ENCODE measurements at regions not wholly inside any gene's neighbourhood (a gene's known extent, or its start where the extent isn't known, plus 50 kb on each side); places are given as distances from the start of the nearest gene placed in this dataset.
A peak's percentile ranks its signal among the peaks of the same experiment; 100 is the strongest.
"Not testable (repeated sequence)": the region's sequence is repeated elsewhere in the genome, so short reads cannot be mapped to it uniquely, and the experiment has no call there.

DNA sequence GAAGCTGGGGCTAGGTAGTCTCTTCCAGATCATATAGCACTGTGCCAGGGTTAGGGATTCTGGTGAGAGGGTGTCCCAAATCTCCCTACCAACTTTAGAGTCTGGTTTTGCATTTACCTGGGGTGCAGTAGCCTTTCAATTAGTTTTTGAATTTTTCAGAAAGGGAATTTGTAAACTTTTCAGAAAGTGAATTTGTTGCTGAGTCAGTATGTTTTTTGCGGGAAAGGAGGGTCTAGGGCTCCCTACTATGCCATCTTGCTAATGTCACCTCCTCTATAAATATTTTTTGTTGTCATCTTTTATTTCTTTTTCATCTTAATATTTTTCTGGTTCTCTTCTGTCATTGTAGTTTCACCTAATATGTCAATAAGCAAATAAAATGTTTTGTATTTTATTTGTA lies 95.8 kb upstream of the FAM98A start:
- Histone ChIP-seq H3K27ac (ENCODE audit: low read length) (no peak overlapping the region), H3K27me3 (ENCODE audit: control insufficient read depth, insufficient read depth) (no peaks in the 10 kb centered on the region), H3K4me3 (ENCODE audit: low read length) (no peak overlapping the region), H3K9me3 (ENCODE audit: control insufficient read depth, low read length) (no peaks in the 10 kb centered on the region), H3K4me1 (ENCODE audit: control insufficient read depth, insufficient read depth, low read length) (no peaks in the 10 kb centered on the region)
- WGBS = 98% methylated on average over 1 of the region's 1 CpG
- no peak for DNase-seq
- intact Hi-C loops (cut with DNase I) = no loop called here
- ATAC-seq = no peak

DNA sequence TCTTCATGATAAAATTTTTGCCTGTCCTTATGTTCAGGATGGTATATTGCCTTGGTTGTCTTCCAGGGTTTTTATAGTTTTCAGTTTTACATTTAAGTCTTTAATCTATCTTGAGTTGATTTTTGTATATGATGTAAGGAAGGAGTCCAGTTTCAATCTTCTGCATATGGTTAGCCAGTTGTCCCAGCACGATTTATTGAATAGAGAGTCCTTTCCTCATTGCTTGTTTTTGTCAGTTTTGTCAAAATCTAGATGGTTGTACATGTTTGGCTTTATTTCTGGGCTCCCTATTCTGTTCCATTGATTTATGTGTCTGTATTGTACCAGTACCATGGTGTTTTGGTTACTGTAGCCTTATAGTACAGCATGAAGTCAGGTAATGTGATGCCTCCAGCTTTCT lies 91.6 kb upstream of the FAM98A start:
- intact Hi-C loops (cut with DNase I); H3K9me3 ChIP-seq (ENCODE audit: control insufficient read depth, low read length); DNase-seq; H3K4me3 ChIP-seq (ENCODE audit: low read length); H3K4me1 ChIP-seq (ENCODE audit: control insufficient read depth, insufficient read depth, low read length); H3K27me3 ChIP-seq (ENCODE audit: control insufficient read depth, insufficient read depth); ATAC-seq; H3K27ac ChIP-seq (ENCODE audit: low read length): not testable (repeated sequence)
- 85% methylated on average over 1 of the region's 1 CpG for WGBS

DNA sequence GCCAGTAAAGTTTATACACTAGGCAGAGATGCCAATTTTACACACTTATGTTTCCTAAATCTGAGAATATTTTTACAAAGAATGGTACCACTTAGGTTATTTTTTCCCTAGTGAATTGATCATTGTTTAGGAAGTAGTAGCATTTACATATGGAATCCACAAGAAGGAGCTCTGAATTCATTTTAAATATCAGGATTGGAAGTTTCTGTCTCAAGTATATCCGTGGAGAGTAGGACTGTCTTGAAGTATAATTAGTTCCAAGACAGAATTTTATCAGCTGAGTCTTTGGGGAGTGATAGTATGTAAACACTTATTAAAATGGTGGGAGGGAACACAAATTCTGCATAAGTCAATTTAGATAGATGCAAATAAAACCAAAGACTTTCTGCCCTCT lies 82.3 kb upstream of the FAM98A start:
- intact Hi-C loops (cut with DNase I) = no loop called here
- 6% methylated on average over 1 of the region's 1 CpG for WGBS
- no peak for DNase-seq
- Histone ChIP-seq H3K27ac (ENCODE audit: low read length) (no peak overlapping the region), H3K27me3 (ENCODE audit: control insufficient read depth, insufficient read depth) (no peaks in the 10 kb centered on the region), H3K4me3 (ENCODE audit: low read length) (no peak overlapping the region), H3K9me3 (ENCODE audit: control insufficient read depth, low read length) (no peaks in the 10 kb centered on the region), H3K4me1 (ENCODE audit: control insufficient read depth, insufficient read depth, low read length) (no peaks in the 10 kb centered on the region)
- ATAC-seq = peak in 1 of 2 donors; percentile 36

- Histone ChIP-seq H3K27me3 (ENCODE audit: control insufficient read depth, insufficient read depth) (no peaks in the 10 kb centered on the region), H3K27ac (ENCODE audit: low read length) (no peak overlapping the region), H3K4me3 (ENCODE audit: low read length) (no peak overlapping the region), H3K9me3 (ENCODE audit: control insufficient read depth, low read length) (no peaks in the 10 kb centered on the region), H3K4me1 (ENCODE audit: control insufficient read depth, insufficient read depth, low read length) (no peaks in the 10 kb centered on the region)
- intact Hi-C loops (cut with DNase I) = no loop called here
- ATAC-seq (no peak), DNase-seq (peak in 1 of 3 donors; percentile 25)
- 35% methylated on average over 12 of the region's 12 CpGs for WGBS
These were observed 81.7 kb upstream of the FAM98A start for GRCh38 chr2:33680644-33681363.

- Histone ChIP-seq H3K9me3 (ENCODE audit: control insufficient read depth, low read length) (no peaks in the 10 kb centered on the region), H3K4me1 (ENCODE audit: control insufficient read depth, insufficient read depth, low read length) (no peaks in the 10 kb centered on the region), H3K27ac (ENCODE audit: low read length) (no peak overlapping the region), H3K27me3 (ENCODE audit: control insufficient read depth, insufficient read depth) (no peaks in the 10 kb centered on the region), H3K4me3 (ENCODE audit: low read length) (no peak overlapping the region)
- 34% methylated on average over 1 of the region's 1 CpG for WGBS
- DNase-seq (no peak), ATAC-seq (no peak)
- intact Hi-C loops (cut with DNase I) = loop anchor here in 2 of 4 donors (10.0 kb wide), 2 partner anchors 1726 to 1736 kb away; no protein-coding TSS in a partner anchor
These were observed 79.3 kb upstream of the FAM98A start for GRCh38 chr2:33678436-33678835.

- no peaks in the 10 kb centered on the region for H3K4me1 ChIP-seq (ENCODE audit: control insufficient read depth, insufficient read depth, low read length)
- H3K27me3 ChIP-seq (ENCODE audit: control insufficient read depth, insufficient read depth) = no peaks in the 10 kb centered on the region
- WGBS = 12% methylated on average over 2 of the region's 2 CpGs
- DNase-seq (no peak), ATAC-seq (no peak)
- no peak overlapping the region for H3K27ac ChIP-seq (ENCODE audit: low read length)
- no peak overlapping the region for H3K4me3 ChIP-seq (ENCODE audit: low read length)
- intact Hi-C loops (cut with DNase I) = loop anchor here in 2 of 4 donors (10.0 kb wide), 2 partner anchors 1731 to 1741 kb away; no protein-coding TSS in a partner anchor
- no peaks in the 10 kb centered on the region for H3K9me3 ChIP-seq (ENCODE audit: control insufficient read depth, low read length)
These were observed 74.8 kb upstream of the FAM98A start for GRCh38 chr2:33673937-33674336.

- no peaks in the 10 kb centered on the region for H3K9me3 ChIP-seq (ENCODE audit: control insufficient read depth, low read length)
These were observed 73.8 kb upstream of the FAM98A start for GRCh38 chr2:33672896-33673295.

GRCh38 chr2:33672389-33672788 lies 73.3 kb upstream of the FAM98A start:
- Histone ChIP-seq H3K4me3 (ENCODE audit: low read length) (no peak overlapping the region), H3K9me3 (ENCODE audit: control insufficient read depth, low read length) (no peaks in the 10 kb centered on the region), H3K27me3 (ENCODE audit: control insufficient read depth, insufficient read depth) (no peaks in the 10 kb centered on the region), H3K4me1 (ENCODE audit: control insufficient read depth, insufficient read depth, low read length) (no peaks in the 10 kb centered on the region), H3K27ac (ENCODE audit: low read length) (no peak overlapping the region)
- intact Hi-C loops (cut with DNase I) = loop anchor here in 2 of 4 donors (10.0 kb wide), 2 partner anchors 1732 to 1742 kb away; no protein-coding TSS in a partner anchor
- DNase-seq (no peak), ATAC-seq (no peak)
- 94% methylated on average over 1 of the region's 1 CpG for WGBS

More at GRCh38 chr2:33672896-33673295, 73.8 kb upstream of the FAM98A start:
- Histone ChIP-seq H3K4me3 (ENCODE audit: low read length) (no peak overlapping the region), H3K27me3 (ENCODE audit: control insufficient read depth, insufficient read depth) (no peaks in the 10 kb centered on the region), H3K4me1 (ENCODE audit: control insufficient read depth, insufficient read depth, low read length) (no peaks in the 10 kb centered on the region), H3K27ac (ENCODE audit: low read length) (no peak overlapping the region)
- no peak for DNase-seq
- ATAC-seq = no peak
- intact Hi-C loops (cut with DNase I) = loop anchor here in 2 of 4 donors (10.0 kb wide), 2 partner anchors 1732 to 1742 kb away; no protein-coding TSS in a partner anchor
- 63% methylated on average over 1 of the region's 1 CpG for WGBS

- 89% methylated on average over 2 of the region's 2 CpGs for WGBS
- Histone ChIP-seq H3K4me3 (ENCODE audit: low read length) (no peak overlapping the region), H3K9me3 (ENCODE audit: control insufficient read depth, low read length) (no peaks in the 10 kb centered on the region), H3K4me1 (ENCODE audit: control insufficient read depth, insufficient read depth, low read length) (no peaks in the 10 kb centered on the region), H3K27me3 (ENCODE audit: control insufficient read depth, insufficient read depth) (no peaks in the 10 kb centered on the region), H3K27ac (ENCODE audit: low read length) (no peak overlapping the region)
- no peak for ATAC-seq
- intact Hi-C loops (cut with DNase I) = loop anchor here in 2 of 4 donors (10.0 kb wide), 2 partner anchors 1734 to 1744 kb away; no protein-coding TSS in a partner anchor
- no peak for DNase-seq
These were observed 72.1 kb upstream of the FAM98A start for GRCh38 chr2:33671198-33671597.

GRCh38 chr2:33670392-33670937 lies 71.4 kb upstream of the FAM98A start:
- no peak overlapping the region for H3K4me3 ChIP-seq (ENCODE audit: low read length)
- no peaks in the 10 kb centered on the region for H3K4me1 ChIP-seq (ENCODE audit: control insufficient read depth, insufficient read depth, low read length)
- no peak for ATAC-seq
- no peaks in the 10 kb centered on the region for H3K27me3 ChIP-seq (ENCODE audit: control insufficient read depth, insufficient read depth)
- H3K9me3 ChIP-seq (ENCODE audit: control insufficient read depth, low read length) = no peaks in the 10 kb centered on the region
- intact Hi-C loops (cut with DNase I) = loop anchor here in 2 of 4 donors (10.0 kb wide), 2 partner anchors 1734 to 1744 kb away; no protein-coding TSS in a partner anchor
- WGBS = 77% methylated on average over 4 of the region's 4 CpGs
- no peak overlapping the region for H3K27ac ChIP-seq (ENCODE audit: low read length)
- no peak for DNase-seq

GRCh38 chr2:33666879-33667278 lies 67.8 kb upstream of the FAM98A start:
- intact Hi-C loops (cut with DNase I) = no loop called here
- no peaks in the 10 kb centered on the region for H3K4me1 ChIP-seq (ENCODE audit: control insufficient read depth, insufficient read depth, low read length)
- H3K27me3 ChIP-seq (ENCODE audit: control insufficient read depth, insufficient read depth) = no peaks in the 10 kb centered on the region
- WGBS = 69% methylated on average over 4 of the region's 4 CpGs
- ATAC-seq (no peak), DNase-seq (peak in 1 of 3 donors; percentile 32)
- H3K4me3 ChIP-seq (ENCODE audit: low read length) = no peak overlapping the region
- H3K27ac ChIP-seq (ENCODE audit: low read length) = no peak overlapping the region
- no peaks in the 10 kb centered on the region for H3K9me3 ChIP-seq (ENCODE audit: control insufficient read depth, low read length)

All from right cardiac atrium (tissue), 5 donors.